H9 (cell line): ENCODE measurements at regions not wholly inside any gene's neighbourhood (a gene's known extent, or its start where the extent isn't known, plus 50 kb on each side); places are given as distances from the start of the nearest gene placed in this dataset.

Experiments used
- DNase-seq: peaks from one replicate; pipeline ENCODE4 v3.0.0-alpha.2; 2017
- H2AFZ ChIP-seq: one replicate; pipeline ENCODE4 v1.6.1; 2013; ENCODE audit warnings: mild to moderate bottlenecking, low read length, control low read depth, moderate library complexity
- H2AK5ac ChIP-seq: 2 replicates; pipeline ENCODE4 v1.6.1; 2013; ENCODE audit warnings: low read length, control low read depth, mixed read lengths; ENCODE audit not compliant: insufficient read length
- H2BK120ac ChIP-seq: one replicate; pipeline ENCODE4 v1.6.1; 2013; ENCODE audit warnings: low read depth, mild to moderate bottlenecking, low read length, control low read depth, inconsistent platforms; ENCODE audit not compliant: poor library complexity, severe bottlenecking
- H2BK12ac ChIP-seq: 2 replicates; pipeline ENCODE4 v1.6.1; 2013; ENCODE audit warnings: low read length, control low read depth, mixed read lengths, low read depth; ENCODE audit not compliant: insufficient read length
- H2BK15ac ChIP-seq: 2 replicates; pipeline ENCODE4 v1.6.1; 2013; ENCODE audit warnings: low read depth, low read length, control low read depth
- H2BK20ac ChIP-seq: one replicate; pipeline ENCODE4 v1.6.1; 2013; ENCODE audit warnings: low read depth, mild to moderate bottlenecking, low read length, control low read depth, inconsistent platforms; ENCODE audit not compliant: poor library complexity, severe bottlenecking
- H2BK5ac ChIP-seq: 2 replicates; pipeline ENCODE4 v1.6.1; 2013; ENCODE audit warnings: low read length, control low read depth, mixed read lengths; ENCODE audit not compliant: insufficient read length
- H3K14ac ChIP-seq: 2 replicates; pipeline ENCODE4 v1.6.1; 2013; ENCODE audit warnings: low read length, control low read depth; ENCODE audit not compliant: insufficient read depth
- H3K18ac ChIP-seq: 2 replicates; pipeline ENCODE4 v1.6.1; 2013; ENCODE audit warnings: low read depth, mild to moderate bottlenecking, mixed read lengths, low read length, control low read depth; ENCODE audit not compliant: insufficient read length
- H3K23ac ChIP-seq: 2 replicates; pipeline ENCODE4 v1.6.1; 2013; ENCODE audit warnings: low read length, control low read depth, mixed read lengths, low read depth; ENCODE audit not compliant: insufficient read length
- H3K23me2 ChIP-seq: 2 replicates; pipeline ENCODE4 v1.6.1; 2013; ENCODE audit warnings: low read depth, mild to moderate bottlenecking, mixed read lengths, low read length, control low read depth; ENCODE audit not compliant: insufficient read length, poor library complexity, severe bottlenecking
- H3K27ac ChIP-seq: 2 replicates; pipeline ENCODE4 v1.5.1; 2013; ENCODE audit warnings: low read length, control low read depth, mixed read lengths, low read depth; ENCODE audit not compliant: insufficient read length
- H3K27me3 ChIP-seq: 2 replicates; pipeline ENCODE4 v1.6.1; 2013; ENCODE audit warnings: low read length, control low read depth, inconsistent platforms; ENCODE audit not compliant: insufficient read depth
- H3K4ac ChIP-seq: 2 replicates; pipeline ENCODE4 v1.6.1; 2013; ENCODE audit warnings: low read depth, mild to moderate bottlenecking, control low read depth, inconsistent platforms, low read length, moderate library complexity
- H3K4me1 ChIP-seq: 2 replicates; pipeline ENCODE4 v1.6.1; 2013; ENCODE audit warnings: low read length, control low read depth, inconsistent platforms; ENCODE audit not compliant: insufficient read depth
- H3K4me2 ChIP-seq: 2 replicates; pipeline ENCODE4 v1.6.1; 2013; ENCODE audit warnings: low read length, control low read depth, mixed read lengths; ENCODE audit not compliant: insufficient read length, insufficient read depth
- H3K56ac ChIP-seq: 2 replicates; pipeline ENCODE4 v1.6.1; 2013; ENCODE audit warnings: low read depth, mild to moderate bottlenecking, mixed read lengths, low read length, control low read depth; ENCODE audit not compliant: insufficient read length
- H3K79me1 ChIP-seq: 2 replicates; pipeline ENCODE4 v1.6.1; 2013; ENCODE audit warnings: low read depth, mild to moderate bottlenecking, moderate library complexity, low read length, control low read depth, inconsistent platforms; ENCODE audit not compliant: insufficient read depth, poor library complexity, severe bottlenecking
- H3K79me2 ChIP-seq: 2 replicates; pipeline ENCODE4 v1.6.1; 2013; ENCODE audit warnings: low read length, control low read depth, inconsistent platforms; ENCODE audit not compliant: insufficient read depth
- H3K9ac ChIP-seq: 2 replicates; pipeline ENCODE4 v1.6.1; 2013; ENCODE audit warnings: low read length, control low read depth, mixed read lengths; ENCODE audit not compliant: insufficient read length; ENCODE audit errors: extremely low read depth
- H3K9me3 ChIP-seq: one replicate; pipeline ENCODE4 v1.6.1; 2013; ENCODE audit warnings: low read depth, low read length, inconsistent platforms; ENCODE audit not compliant: control insufficient read depth
- H3T11ph ChIP-seq: one replicate; pipeline ENCODE4 v1.6.1; 2013; ENCODE audit warnings: mild to moderate bottlenecking, low read length, control low read depth, inconsistent platforms
- H4K20me1 ChIP-seq: one replicate; pipeline ENCODE4 v1.6.1; 2013; ENCODE audit not compliant: control insufficient read depth, insufficient read length, insufficient read depth
- H4K5ac ChIP-seq: 2 replicates; pipeline ENCODE4 v1.6.1; 2013; ENCODE audit warnings: low read depth, mild to moderate bottlenecking, mixed read lengths, low read length, control low read depth; ENCODE audit not compliant: insufficient read length
- H4K8ac ChIP-seq: replicated peaks from 2 replicates; pipeline ENCODE4 v1.6.1; 2013; ENCODE audit warnings: low read length, control low read depth, mixed read lengths, low read depth; ENCODE audit not compliant: insufficient read length
- H4K91ac ChIP-seq: 2 replicates; pipeline ENCODE4 v1.6.1; 2013; ENCODE audit warnings: low read depth, mild to moderate bottlenecking, moderate library complexity, mixed read lengths, low read length, control low read depth; ENCODE audit not compliant: insufficient read length
- H3K27ac Mint-ChIP-seq, 3 experiments: 2 replicates in 2 of 3; 3 replicates in 1 of 3; pipeline ENCODE4 v1.8.0; 2020 to 2021; ENCODE audit warnings: mixed read lengths in 3 of 3, mild to moderate bottlenecking in 1 of 3, moderate library complexity in 1 of 3
- H3K27me3 Mint-ChIP-seq: 2 replicates; pipeline ENCODE4 v1.8.0; 2021; ENCODE audit warnings: low read depth, mild to moderate bottlenecking, moderate library complexity, mixed read lengths
- H3K36me3 Mint-ChIP-seq, 3 experiments: 2 replicates in 2 of 3; 3 replicates in 1 of 3; pipeline ENCODE4 v1.8.0; 2020 to 2021; ENCODE audit warnings: low read depth in 3 of 3, mixed read lengths in 3 of 3; ENCODE audit not compliant: insufficient read depth in 1 of 3
- H3K4me1 Mint-ChIP-seq, 2 experiments: 2 replicates each; pipeline ENCODE4 v1.8.0; 2020; ENCODE audit warnings: mixed read lengths in 2 of 2
- H3K4me3 Mint-ChIP-seq, 2 experiments: 2 replicates in 1 of 2; 3 replicates in 1 of 2; pipeline ENCODE4 v1.8.0; 2020 to 2021; ENCODE audit warnings: mild to moderate bottlenecking in 2 of 2, mixed read lengths in 2 of 2, moderate library complexity in 1 of 2
- H3K9me3 Mint-ChIP-seq, 2 experiments: 2 replicates in 1 of 2; 3 replicates in 1 of 2; pipeline ENCODE4 v1.8.0; 2020; ENCODE audit warnings: mild to moderate bottlenecking in 2 of 2, mixed read lengths in 2 of 2, moderate library complexity in 1 of 2
- CTCF ChIP-seq: fragments of 200-600 bp; sonication (generic); conservative IDR thresholded peaks from 3 replicates; pipeline ENCODE4 v1.8.0; 2021; ENCODE audit warnings: antibody characterized with exemption, mild to moderate bottlenecking
- WGBS: extraction: QIAGEN DNeasy Blood & Tissue Kit; methylation state at CpG from one replicate; pipeline ENCODE4 v1.1.7; 2013; ENCODE audit warnings: missing lambda C conversion rate, low lambda C conversion rate, mixed read lengths; ENCODE audit not compliant: insufficient read length; ENCODE audit errors: extremely low coverage; 5-methylcytosine and 5-hydroxymethylcytosine counted together

- Histone ChIP-seq H3K4me1 (no peaks in the 10 kb centered on the region), H3T11ph (no peak overlapping the region), H3K4me2 (no peak overlapping the region), H2BK15ac (no peak overlapping the region), H4K20me1 (no peaks in the 10 kb centered on the region), H3K79me1 (no peaks in the 10 kb centered on the region), H2BK20ac (no peak overlapping the region), H3K79me2 (no peaks in the 10 kb centered on the region), H4K5ac (no peak overlapping the region), H3K56ac (no peak overlapping the region), H3K9me3 (no peaks in the 10 kb centered on the region), H2AFZ (no peak overlapping the region), H3K23ac (no peak overlapping the region), H3K23me2 (no peaks in the 10 kb centered on the region), H3K27me3 (no peaks in the 10 kb centered on the region), H3K9ac (no peak overlapping the region), H2BK12ac (no peak overlapping the region), H3K18ac (no peak overlapping the region), H2BK120ac (no peak overlapping the region), H4K91ac (no peak overlapping the region), H2BK5ac (no peak overlapping the region), H4K8ac (no peak overlapping the region), H3K27ac (no peak overlapping the region), H3K14ac (no peak overlapping the region), H3K4ac (no peak overlapping the region), H2AK5ac (no peak overlapping the region)
- Mint-ChIP-seq H3K27me3 (no peaks in the 10 kb centered on the region), H3K9me3 (peaks cover 0 to 7% of the 10 kb centered on the region in 2 experiments; a peak in 3 of 5 replicates), H3K4me3 (no peak overlapping the region), H3K4me1 (no peaks in the 10 kb centered on the region; a peak in 1 of 4 replicates), H3K27ac (no peak overlapping the region), H3K36me3 (no peaks in the 10 kb centered on the region; a peak in 1 of 7 replicates)
- no CpG with 5 or more reads among the region's 2 CpGs for WGBS
- DNase-seq = no peak
- TF ChIP-seq CTCF = no peak
Observed at GRCh38 chr4:159577241-159577640, 474.4 kb downstream of the RAPGEF2 start.
